Body of pancreas (tissue), 4 donors: ENCODE measurements at regions not wholly inside any gene's neighbourhood (a gene's known extent, or its start where the extent isn't known, plus 50 kb on each side); places are given as distances from the start of the nearest gene placed in this dataset.

Experiments used
- POLR2A ChIP-seq, 3 donors: fragments of 450-650 bp; IDR thresholded peaks; one replicate each; pipeline ENCODE4 v1.6.1; 2016; ENCODE audit warnings: antibody characterized with exemption in 3 of 3, mild to moderate bottlenecking in 2 of 3
- TF ChIP-seq, protein P1 (sequence below), 7 experiments: fragments of 450-650 bp in 4 of 7; fragments of 200-600 bp in 3 of 7; sonication (generic) in 3 of 7; IDR thresholded peaks; one replicate each; pipeline ENCODE4 v1.5.1; 2016 to 2019; ENCODE audit warnings: antibody characterized with exemption in 7 of 7

DNA sequence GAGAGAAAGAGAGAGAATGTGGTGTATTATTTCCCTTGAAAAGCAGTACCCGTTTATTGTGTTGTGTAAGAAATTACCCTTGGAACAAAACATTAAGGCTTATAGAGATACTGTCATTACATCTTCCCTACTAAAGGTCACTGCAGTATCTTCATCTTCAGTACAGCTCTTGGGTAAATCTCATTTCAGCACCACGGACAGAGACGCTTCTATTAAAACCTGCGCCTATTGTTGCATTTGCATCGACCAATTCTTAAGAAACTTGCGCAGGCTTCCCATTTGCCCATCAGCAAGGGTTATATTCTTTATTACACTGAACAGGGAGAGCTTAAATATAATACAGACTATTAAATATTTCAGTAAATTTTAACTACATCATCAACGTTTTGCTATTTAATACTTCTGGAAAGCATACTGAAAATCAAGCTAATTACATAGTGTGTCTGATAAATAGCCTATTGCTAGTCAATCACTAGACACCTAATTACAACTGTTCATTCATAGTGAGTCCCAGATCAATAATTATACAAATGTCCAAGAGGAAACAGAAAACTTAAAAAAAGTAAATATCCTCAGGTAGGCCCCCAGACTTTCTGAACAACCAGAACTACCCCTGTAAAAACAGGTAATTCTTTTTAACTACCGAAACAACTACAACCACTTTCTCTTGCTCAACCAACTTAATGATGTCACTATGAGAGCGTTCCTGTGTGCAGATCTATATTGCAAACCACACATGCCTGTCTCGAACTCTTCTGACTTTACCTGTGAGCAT is 350.6 kb downstream of the LIG4 start:
- TF ChIP-seq POLR2A (IDR thresholded peaks at IDR 0.05), result no peak
- TF ChIP-seq, protein P1, sequence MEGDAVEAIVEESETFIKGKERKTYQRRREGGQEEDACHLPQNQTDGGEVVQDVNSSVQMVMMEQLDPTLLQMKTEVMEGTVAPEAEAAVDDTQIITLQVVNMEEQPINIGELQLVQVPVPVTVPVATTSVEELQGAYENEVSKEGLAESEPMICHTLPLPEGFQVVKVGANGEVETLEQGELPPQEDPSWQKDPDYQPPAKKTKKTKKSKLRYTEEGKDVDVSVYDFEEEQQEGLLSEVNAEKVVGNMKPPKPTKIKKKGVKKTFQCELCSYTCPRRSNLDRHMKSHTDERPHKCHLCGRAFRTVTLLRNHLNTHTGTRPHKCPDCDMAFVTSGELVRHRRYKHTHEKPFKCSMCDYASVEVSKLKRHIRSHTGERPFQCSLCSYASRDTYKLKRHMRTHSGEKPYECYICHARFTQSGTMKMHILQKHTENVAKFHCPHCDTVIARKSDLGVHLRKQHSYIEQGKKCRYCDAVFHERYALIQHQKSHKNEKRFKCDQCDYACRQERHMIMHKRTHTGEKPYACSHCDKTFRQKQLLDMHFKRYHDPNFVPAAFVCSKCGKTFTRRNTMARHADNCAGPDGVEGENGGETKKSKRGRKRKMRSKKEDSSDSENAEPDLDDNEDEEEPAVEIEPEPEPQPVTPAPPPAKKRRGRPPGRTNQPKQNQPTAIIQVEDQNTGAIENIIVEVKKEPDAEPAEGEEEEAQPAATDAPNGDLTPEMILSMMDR (IDR thresholded peaks at IDR 0.05), result no peak
